CD14-positive monocyte (primary cell): ENCODE measurements at regions not wholly inside any gene's neighbourhood (a gene's known extent, or its start where the extent isn't known, plus 50 kb on each side); places are given as distances from the start of the nearest gene placed in this dataset.

Source experiments
- DNase-seq, 3 donors: peaks; one replicate each; pipeline ENCODE4 v3.0.0-alpha.2; 2011 to 2022
- H2AFZ ChIP-seq: 2 replicates; pipeline ENCODE4 v1.6.0; 2012; ENCODE audit warnings: mild to moderate bottlenecking, low read depth, low read length, inconsistent platforms; ENCODE audit not compliant: insufficient read depth, poor library complexity, severe bottlenecking
- H3K27ac ChIP-seq, 2 donors: 1 replicate in 1 of 2; 2 replicates in 1 of 2; pipeline ENCODE4 v1.5.1; 2012 to 2013; ENCODE audit warnings: low read length in 2 of 2, control low read depth in 1 of 2, inconsistent platforms in 1 of 2, low read depth in 1 of 2, mild to moderate bottlenecking in 1 of 2
- H3K27me3 ChIP-seq, 2 donors: one replicate each; pipeline versions ENCODE4 v1.6.0 to v1.6.1; 2011 to 2013; ENCODE audit warnings: low read length in 2 of 2; ENCODE audit not compliant: control insufficient read depth in 2 of 2, insufficient read depth in 2 of 2
- H3K36me3 ChIP-seq, 2 donors: replicated peaks in 1 of 2; 1 replicate in 1 of 2; 2 replicates in 1 of 2; pipeline versions ENCODE4 v1.5.1 to v1.6.1; 2012 to 2013; ENCODE audit warnings: low read length in 2 of 2, control low read depth in 1 of 2, inconsistent platforms in 1 of 2, mild to moderate bottlenecking in 1 of 2; ENCODE audit not compliant: insufficient read depth in 2 of 2, control insufficient read depth in 1 of 2
- H3K4me1 ChIP-seq, 2 donors: 1 replicate in 1 of 2; 2 replicates in 1 of 2; pipeline versions ENCODE4 v1.5.1 to v1.6.1; 2012 to 2013; ENCODE audit warnings: low read length in 2 of 2, control low read depth in 1 of 2, inconsistent platforms in 1 of 2, mild to moderate bottlenecking in 1 of 2, moderate library complexity in 1 of 2; ENCODE audit not compliant: insufficient read depth in 2 of 2, control insufficient read depth in 1 of 2
- H3K4me2 ChIP-seq: replicated peaks from 2 replicates; pipeline ENCODE3; 2012; ENCODE audit warnings: low read length, moderate library complexity, mild to moderate bottlenecking; ENCODE audit not compliant: poor library complexity, severe bottlenecking; ENCODE audit errors: extremely low read depth
- H3K4me3 ChIP-seq, 3 experiments: fragments of 200-600 bp in 1 of 3; sonication (generic) in 1 of 3; replicated peaks in 1 of 3; 1 replicate in 2 of 3; 2 replicates in 1 of 3; pipeline ENCODE4 v1.5.1; 2011 to 2013; ENCODE audit warnings: low read length in 3 of 3, mild to moderate bottlenecking in 3 of 3, control low read depth in 2 of 3, low read depth in 2 of 3, inconsistent platforms in 1 of 3, moderate library complexity in 1 of 3
- H3K79me2 ChIP-seq: 2 replicates; pipeline ENCODE4 v1.6.0; 2012; ENCODE audit warnings: mild to moderate bottlenecking, control low read depth, inconsistent platforms, low read length, moderate library complexity; ENCODE audit not compliant: insufficient read depth
- H3K9ac ChIP-seq: 2 replicates; pipeline ENCODE4 v1.6.0; 2017; ENCODE audit warnings: low read length, mild to moderate bottlenecking; ENCODE audit not compliant: insufficient read depth, poor library complexity, severe bottlenecking
- H3K9me3 ChIP-seq, 2 donors: replicated peaks in 1 of 2; 1 replicate in 1 of 2; 2 replicates in 1 of 2; pipeline versions ENCODE4 v1.5.1 to v1.6.1; 2012 to 2013; ENCODE audit warnings: low read length in 2 of 2, control low read depth in 1 of 2; ENCODE audit not compliant: control insufficient read depth in 1 of 2, insufficient read depth in 1 of 2
- H4K20me1 ChIP-seq: 2 replicates; pipeline ENCODE4 v1.6.0; 2012; ENCODE audit warnings: mild to moderate bottlenecking, low read length, control low read depth, moderate library complexity; ENCODE audit not compliant: insufficient read depth
- H3K27ac Mint-ChIP-seq, 7 donors: one replicate each; pipeline ENCODE4 v1.8.0; 2020; ENCODE audit warnings: mild to moderate bottlenecking in 7 of 7, mixed read lengths in 7 of 7, moderate library complexity in 6 of 7, inconsistent platforms in 2 of 7
- H3K27me3 Mint-ChIP-seq, 3 donors: one replicate each; pipeline ENCODE4 v1.8.0; 2021 to 2022; ENCODE audit warnings: low read depth in 3 of 3, mild to moderate bottlenecking in 3 of 3, mixed read lengths in 3 of 3, moderate library complexity in 3 of 3, inconsistent platforms in 1 of 3
- H3K36me3 Mint-ChIP-seq, 2 donors: one replicate each; pipeline ENCODE4 v1.8.0; 2020; ENCODE audit warnings: mixed read lengths in 2 of 2, inconsistent platforms in 1 of 2, mild to moderate bottlenecking in 1 of 2
- H3K4me1 Mint-ChIP-seq: one replicate; pipeline ENCODE4 v1.8.0; 2020; ENCODE audit warnings: mild to moderate bottlenecking, mixed read lengths
- H3K4me3 Mint-ChIP-seq, 2 donors: one replicate each; pipeline ENCODE4 v1.8.0; 2020; ENCODE audit warnings: mild to moderate bottlenecking in 2 of 2, mixed read lengths in 2 of 2, moderate library complexity in 1 of 2
- H3K9me3 Mint-ChIP-seq, 7 donors: one replicate each; pipeline ENCODE4 v1.8.0; 2020 to 2022; ENCODE audit warnings: mixed read lengths in 7 of 7, mild to moderate bottlenecking in 6 of 7, moderate library complexity in 6 of 7, inconsistent platforms in 2 of 7
- WGBS: methylation state at CpG from one replicate; pipeline ENCODE4 v1.1.5; 2013; ENCODE audit warnings: missing lambda C conversion rate; ENCODE audit not compliant: insufficient coverage; 5-methylcytosine and 5-hydroxymethylcytosine counted together
- intact Hi-C, 2 donors: fragments of 100-400 bp; cut with micrococcal nuclease; formaldehyde crosslinking; loops; one replicate each; pipeline versions ENCODE4 v1.15.0 to v1.15.1; 2023
- TF ChIP-seq, protein P1 (sequence below): fragments of 200-600 bp; IDR thresholded peaks from one replicate; pipeline ENCODE4 v1.8.0; 2022; ENCODE audit warnings: antibody characterized with exemption, mild to moderate bottlenecking

DNA sequence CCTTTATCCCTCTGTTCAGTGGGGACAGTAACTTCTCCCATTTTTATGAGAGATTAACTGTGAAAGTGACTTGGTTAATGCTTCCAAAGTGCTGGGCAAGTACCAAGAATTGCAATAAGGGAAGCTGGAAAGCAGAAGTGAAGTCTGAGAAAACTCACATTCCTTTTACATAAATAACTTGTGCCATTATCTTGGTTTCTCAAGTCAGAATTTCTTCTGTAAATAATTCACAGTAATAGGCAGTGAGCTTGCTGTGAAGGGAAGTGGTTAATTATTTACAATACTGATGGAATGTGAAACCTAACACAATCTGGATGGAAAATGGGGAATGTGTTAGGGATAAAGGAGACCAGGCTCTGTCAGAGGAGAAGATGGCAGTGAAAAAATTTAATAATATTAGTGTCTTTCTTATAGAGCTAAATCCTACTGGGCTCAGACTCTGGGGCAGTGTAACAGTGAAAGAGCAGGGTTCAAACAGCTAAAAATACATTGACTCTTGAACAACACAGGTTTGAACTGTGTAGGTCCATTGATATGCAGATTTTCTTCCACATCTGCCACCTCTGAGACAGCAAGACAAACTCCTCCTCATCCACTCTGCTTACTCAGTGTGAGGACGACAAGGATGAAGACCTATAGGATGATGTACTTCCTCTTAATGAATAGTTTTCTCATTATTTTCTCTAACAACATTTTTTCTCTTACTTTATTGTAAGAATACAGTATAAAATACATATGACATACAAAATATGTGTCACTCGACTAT lies 251.5 kb upstream of the ISX start:
- WGBS, result no CpG with 5 or more reads among the region's 2 CpGs
- no peak overlapping the region for H2AFZ ChIP-seq
- H3K4me2 ChIP-seq, result no peak overlapping the region
- Mint-ChIP-seq H3K27me3 (peaks cover 0 to 2% (median 0%) of the 10 kb centered on the region in 3 donors), H3K27ac (no peak overlapping the region), H3K9me3 (peaks cover 8 to 22% (median 10%) of the 10 kb centered on the region in 7 donors), H3K4me1 (no peaks in the 10 kb centered on the region), H3K4me3 (no peak overlapping the region), H3K36me3 (no peaks in the 10 kb centered on the region)
- H3K79me2 ChIP-seq, result no peaks in the 10 kb centered on the region
- no peak overlapping the region for H3K27ac ChIP-seq
- H3K9me3 ChIP-seq, result peaks cover 6 to 14% of the 10 kb centered on the region in 2 donors
- H3K9ac ChIP-seq, result no peak overlapping the region
- H3K27me3 ChIP-seq, result no peaks in the 10 kb centered on the region
- H4K20me1 ChIP-seq, result no peaks in the 10 kb centered on the region
- no peak overlapping the region for H3K4me3 ChIP-seq
- TF ChIP-seq, protein P1, sequence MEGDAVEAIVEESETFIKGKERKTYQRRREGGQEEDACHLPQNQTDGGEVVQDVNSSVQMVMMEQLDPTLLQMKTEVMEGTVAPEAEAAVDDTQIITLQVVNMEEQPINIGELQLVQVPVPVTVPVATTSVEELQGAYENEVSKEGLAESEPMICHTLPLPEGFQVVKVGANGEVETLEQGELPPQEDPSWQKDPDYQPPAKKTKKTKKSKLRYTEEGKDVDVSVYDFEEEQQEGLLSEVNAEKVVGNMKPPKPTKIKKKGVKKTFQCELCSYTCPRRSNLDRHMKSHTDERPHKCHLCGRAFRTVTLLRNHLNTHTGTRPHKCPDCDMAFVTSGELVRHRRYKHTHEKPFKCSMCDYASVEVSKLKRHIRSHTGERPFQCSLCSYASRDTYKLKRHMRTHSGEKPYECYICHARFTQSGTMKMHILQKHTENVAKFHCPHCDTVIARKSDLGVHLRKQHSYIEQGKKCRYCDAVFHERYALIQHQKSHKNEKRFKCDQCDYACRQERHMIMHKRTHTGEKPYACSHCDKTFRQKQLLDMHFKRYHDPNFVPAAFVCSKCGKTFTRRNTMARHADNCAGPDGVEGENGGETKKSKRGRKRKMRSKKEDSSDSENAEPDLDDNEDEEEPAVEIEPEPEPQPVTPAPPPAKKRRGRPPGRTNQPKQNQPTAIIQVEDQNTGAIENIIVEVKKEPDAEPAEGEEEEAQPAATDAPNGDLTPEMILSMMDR, result no peak
- intact Hi-C loops, result no loop called here
- DNase-seq, result no peak
- H3K36me3 ChIP-seq, result no peaks in the 10 kb centered on the region
- H3K4me1 ChIP-seq, result no peaks in the 10 kb centered on the region

DNA sequence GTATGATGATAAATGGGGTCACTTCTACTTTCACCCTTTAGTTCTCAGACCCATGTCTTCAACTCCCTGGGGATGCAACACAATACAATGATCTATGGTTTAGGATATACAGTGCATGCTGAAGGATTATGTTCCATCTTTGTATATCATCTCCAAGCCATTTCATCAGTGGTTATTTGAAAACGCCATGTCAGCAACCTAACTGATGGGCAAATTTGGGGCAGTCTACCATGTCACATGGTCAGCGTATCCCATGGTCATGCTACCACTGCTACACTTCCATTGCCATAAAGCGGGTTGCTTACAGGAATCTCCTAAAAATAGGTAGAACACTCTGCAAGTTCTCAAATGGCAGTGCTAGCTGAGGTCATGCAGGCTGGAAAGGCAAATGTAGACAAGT lies 236.5 kb upstream of the ISX start:
- no peaks in the 10 kb centered on the region for H3K27me3 Mint-ChIP-seq
- no CpG with 5 or more reads among the region's 3 CpGs for WGBS
- intact Hi-C loops, result no loop called here

More for the DNA sequence above, 236.5 kb upstream of the ISX start:
- Mint-ChIP-seq H3K27ac (no peak overlapping the region), H3K4me3 (no peak overlapping the region), H3K9me3 (peaks cover 0 to 17% (median 2%) of the 10 kb centered on the region in 7 donors), H3K4me1 (no peaks in the 10 kb centered on the region), H3K36me3 (no peaks in the 10 kb centered on the region)
- no peaks in the 10 kb centered on the region for H3K36me3 ChIP-seq
- H2AFZ ChIP-seq, result no peak overlapping the region
- no peak overlapping the region for H3K4me3 ChIP-seq
- H3K9ac ChIP-seq, result no peak overlapping the region
- H3K4me1 ChIP-seq, result no peaks in the 10 kb centered on the region
- H3K9me3 ChIP-seq, result peaks cover 5 to 6% of the 10 kb centered on the region in 2 donors
- no peak overlapping the region for H3K27ac ChIP-seq
- no peaks in the 10 kb centered on the region for H4K20me1 ChIP-seq
- H3K79me2 ChIP-seq, result no peaks in the 10 kb centered on the region
- no peak for DNase-seq
- no peaks in the 10 kb centered on the region for H3K27me3 ChIP-seq
- no peak overlapping the region for H3K4me2 ChIP-seq
- TF ChIP-seq, protein P1, result no peak
